ENCODE measurements at regions not wholly inside any gene's neighbourhood (a gene's known extent, or its start where the extent isn't known, plus 50 kb on each side); places are given as distances from the start of the nearest gene placed in this dataset.

DNA sequence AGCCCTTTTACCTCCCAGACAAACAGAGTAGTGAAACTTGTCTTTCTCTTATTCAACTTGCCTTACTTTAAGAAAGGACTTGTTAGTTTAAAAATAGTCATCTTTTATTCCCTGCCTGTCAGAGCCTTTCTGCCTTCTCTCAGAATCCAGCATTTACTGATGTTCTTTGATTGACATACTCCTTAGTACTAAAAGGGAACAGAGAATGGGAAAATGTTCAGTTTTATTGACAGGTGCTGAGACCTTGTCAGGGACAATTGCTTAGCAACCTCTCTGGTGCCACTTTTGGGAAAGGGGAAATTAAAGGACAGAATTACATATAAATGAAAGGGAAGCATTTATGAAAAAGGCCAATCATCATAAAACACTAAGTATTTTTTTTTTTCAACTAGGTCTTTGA is 378.3 kb downstream of the PDCD6IP start:
- Histone ChIP-seq H3K4me1 (ENCODE audit: insufficient read depth, low read length) (peaks cover 4% of the 10 kb centered on the region), H3K9me3 (ENCODE audit: low read length) (no peaks in the 10 kb centered on the region), H3K4me3 (ENCODE audit: low read length) (no peak overlapping the region), H2AFZ (ENCODE audit: low read depth, low read length) (no peak overlapping the region), H3K27me3 (ENCODE audit: insufficient read depth, low read length) (no peaks in the 10 kb centered on the region), H3K36me3 (ENCODE audit: insufficient read depth, low read length) (no peaks in the 10 kb centered on the region)

DNA sequence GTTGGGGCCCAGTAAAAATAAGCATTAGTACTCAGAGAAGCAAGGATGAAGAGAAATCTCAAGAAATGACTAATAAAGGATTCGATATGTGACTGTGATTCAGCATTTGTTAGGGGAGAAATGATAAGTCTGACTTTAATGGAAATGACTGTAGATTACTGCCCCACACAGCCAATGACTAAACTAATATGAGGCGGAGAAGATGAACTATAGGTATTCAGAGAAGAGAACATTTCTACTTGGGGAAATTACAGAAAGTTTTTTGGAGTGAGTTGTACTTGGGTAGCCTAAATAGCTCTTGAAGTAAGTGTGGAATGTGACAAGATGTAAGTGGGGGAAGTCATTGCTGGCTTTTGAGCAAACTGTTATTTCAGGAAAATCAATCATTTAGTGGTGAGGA is 380.0 kb downstream of the PDCD6IP start:
- no peak overlapping the region for H3K4me3 ChIP-seq (ENCODE audit: low read length)
- H3K9me3 ChIP-seq (ENCODE audit: low read length): no peaks in the 10 kb centered on the region
- no peaks in the 10 kb centered on the region for H3K36me3 ChIP-seq (ENCODE audit: insufficient read depth, low read length)
- no peaks in the 10 kb centered on the region for H3K27me3 ChIP-seq (ENCODE audit: insufficient read depth, low read length)
- no peak overlapping the region for H2AFZ ChIP-seq (ENCODE audit: low read depth, low read length)
- H3K4me1 ChIP-seq (ENCODE audit: insufficient read depth, low read length): peaks cover 4% of the 10 kb centered on the region

DNA sequence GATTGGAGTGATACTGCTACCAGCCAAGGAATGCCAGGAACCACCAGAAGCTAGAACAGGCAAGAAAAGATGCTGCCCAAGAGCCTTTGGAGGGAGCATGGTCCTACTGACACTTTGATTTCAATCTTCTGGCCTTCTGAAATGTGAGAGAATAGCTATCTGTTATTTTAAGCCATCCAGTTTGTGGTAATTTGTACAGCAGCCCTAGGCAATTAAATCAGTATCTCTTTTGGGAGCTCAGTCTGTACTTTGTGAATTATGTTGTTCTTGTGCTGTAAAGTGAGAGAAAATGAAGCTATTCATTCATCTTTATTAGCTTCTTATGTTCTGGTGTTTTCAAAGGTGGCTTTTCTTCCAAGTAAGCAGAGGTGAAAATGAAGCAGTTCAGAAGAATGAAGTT is 381.3 kb downstream of the PDCD6IP start:
- Histone ChIP-seq H3K27me3 (ENCODE audit: insufficient read depth, low read length) (no peaks in the 10 kb centered on the region), H3K4me1 (ENCODE audit: insufficient read depth, low read length) (peaks cover 4% of the 10 kb centered on the region), H3K9me3 (ENCODE audit: low read length) (no peaks in the 10 kb centered on the region), H3K4me3 (ENCODE audit: low read length) (no peak overlapping the region), H3K36me3 (ENCODE audit: insufficient read depth, low read length) (no peaks in the 10 kb centered on the region), H2AFZ (ENCODE audit: low read depth, low read length) (no peak overlapping the region)

DNA sequence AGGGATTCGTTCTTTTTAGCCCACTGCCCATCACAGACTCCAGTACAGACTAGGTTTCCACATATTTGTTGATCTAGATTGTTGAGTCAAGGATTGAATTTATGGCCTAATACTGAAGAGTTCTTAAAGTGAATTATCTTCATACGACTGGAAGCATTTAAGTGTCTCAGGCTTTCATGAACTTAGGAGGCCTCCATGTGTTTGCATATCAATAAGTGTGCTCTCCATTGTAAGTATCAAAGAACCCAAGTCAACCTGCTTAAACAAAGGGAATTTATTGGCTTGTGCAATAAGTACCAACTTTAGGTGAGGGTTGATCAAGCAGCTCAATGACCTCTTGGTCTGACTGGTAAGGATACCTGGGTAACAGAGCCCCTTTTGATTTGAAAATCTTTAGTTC is 382.1 kb downstream of the PDCD6IP start:
- Histone ChIP-seq H3K9me3 (ENCODE audit: low read length) (no peaks in the 10 kb centered on the region), H3K4me1 (ENCODE audit: insufficient read depth, low read length) (peaks cover 4% of the 10 kb centered on the region), H3K36me3 (ENCODE audit: insufficient read depth, low read length) (no peaks in the 10 kb centered on the region), H3K27me3 (ENCODE audit: insufficient read depth, low read length) (no peaks in the 10 kb centered on the region), H3K4me3 (ENCODE audit: low read length) (no peak overlapping the region), H2AFZ (ENCODE audit: low read depth, low read length) (no peak overlapping the region)

DNA sequence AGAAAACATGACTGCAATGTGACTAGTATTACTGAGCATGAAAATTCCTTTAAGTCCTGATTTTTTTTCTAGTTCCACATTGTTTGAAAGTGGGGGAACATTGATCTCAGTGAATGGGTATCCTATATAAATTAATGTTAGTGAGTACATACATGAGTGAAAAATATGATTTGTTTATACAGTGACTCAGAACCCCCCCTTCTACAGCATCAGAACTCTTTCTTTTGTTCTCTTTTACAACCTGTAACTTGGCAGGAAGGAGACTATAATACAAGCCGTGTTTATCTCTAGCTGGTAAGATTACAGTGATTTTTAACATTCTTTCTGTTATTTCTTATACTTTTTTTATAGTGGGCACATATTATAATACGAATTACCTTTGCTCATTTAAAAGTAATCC is 384.7 kb downstream of the PDCD6IP start:
- Histone ChIP-seq H3K4me3 (ENCODE audit: low read length) (no peak overlapping the region), H3K4me1 (ENCODE audit: insufficient read depth, low read length) (no peaks in the 10 kb centered on the region), H3K36me3 (ENCODE audit: insufficient read depth, low read length) (no peaks in the 10 kb centered on the region), H3K27me3 (ENCODE audit: insufficient read depth, low read length) (no peaks in the 10 kb centered on the region), H2AFZ (ENCODE audit: low read depth, low read length) (no peak overlapping the region), H3K9me3 (ENCODE audit: low read length) (no peaks in the 10 kb centered on the region)

DNA sequence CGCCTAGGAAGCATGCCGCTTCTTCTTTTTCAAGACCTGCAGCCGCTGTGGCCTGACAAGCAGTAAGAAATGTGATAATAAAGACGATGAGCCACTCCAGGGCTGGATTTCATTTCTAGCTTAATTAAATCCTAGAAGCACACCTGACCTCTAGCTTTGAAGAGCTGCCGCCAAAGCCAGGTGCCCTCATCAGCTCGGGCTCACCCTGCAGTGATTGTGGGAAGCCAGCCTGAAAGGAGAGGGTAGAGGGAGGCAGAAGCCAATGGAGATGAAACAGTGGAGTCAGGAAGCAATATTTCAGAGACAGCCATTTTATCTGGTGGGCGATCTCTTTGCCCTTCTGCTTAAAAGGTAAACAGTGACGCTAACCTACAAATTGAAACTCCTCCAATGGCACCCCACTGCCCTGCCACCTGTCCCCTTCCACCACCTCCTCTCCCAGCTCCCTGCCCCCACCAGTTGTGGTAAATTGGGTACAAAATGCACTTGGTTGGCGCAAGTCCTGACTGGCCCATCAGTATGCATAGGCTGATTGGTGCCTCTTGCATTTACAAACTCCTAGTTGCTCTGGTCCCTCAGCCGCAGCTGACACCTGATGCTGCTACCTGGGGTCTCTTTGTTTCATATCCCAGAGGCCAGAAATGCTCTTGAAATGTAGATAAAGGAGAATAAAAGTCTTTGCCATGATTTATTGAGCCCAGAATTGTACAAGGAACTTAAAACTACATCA is 385.3 kb downstream of the PDCD6IP start:
- no peak overlapping the region for H2AFZ ChIP-seq (ENCODE audit: low read depth, low read length)
- H3K4me3 ChIP-seq (ENCODE audit: low read length): no peak overlapping the region
- no peaks in the 10 kb centered on the region for H3K9me3 ChIP-seq (ENCODE audit: low read length)
- H3K4me1 ChIP-seq (ENCODE audit: insufficient read depth, low read length): no peaks in the 10 kb centered on the region
- no peaks in the 10 kb centered on the region for H3K36me3 ChIP-seq (ENCODE audit: insufficient read depth, low read length)
- H3K27me3 ChIP-seq (ENCODE audit: insufficient read depth, low read length): no peaks in the 10 kb centered on the region

DNA sequence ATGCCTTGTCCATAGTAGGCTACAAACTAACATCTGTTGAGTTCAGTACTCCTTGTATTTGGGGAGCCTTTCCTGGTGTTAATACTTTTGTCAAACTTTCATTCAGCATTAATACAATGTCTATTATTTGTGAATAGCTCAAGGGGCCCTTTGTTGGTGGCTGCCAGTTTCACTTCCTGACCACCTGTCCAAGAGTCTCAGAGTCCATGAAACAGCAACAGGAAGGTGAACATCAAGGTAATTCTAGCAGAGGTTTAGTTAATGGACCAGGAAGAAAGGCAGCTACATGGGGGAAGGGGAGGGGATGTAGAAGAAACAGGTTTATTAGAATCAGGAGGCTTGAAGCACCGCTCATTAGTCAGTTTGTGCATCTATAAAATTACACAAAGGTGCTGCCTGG is 386.9 kb downstream of the PDCD6IP start:
- Histone ChIP-seq H3K4me1 (ENCODE audit: insufficient read depth, low read length) (no peaks in the 10 kb centered on the region), H3K9me3 (ENCODE audit: low read length) (no peaks in the 10 kb centered on the region), H3K36me3 (ENCODE audit: insufficient read depth, low read length) (no peaks in the 10 kb centered on the region)

DNA sequence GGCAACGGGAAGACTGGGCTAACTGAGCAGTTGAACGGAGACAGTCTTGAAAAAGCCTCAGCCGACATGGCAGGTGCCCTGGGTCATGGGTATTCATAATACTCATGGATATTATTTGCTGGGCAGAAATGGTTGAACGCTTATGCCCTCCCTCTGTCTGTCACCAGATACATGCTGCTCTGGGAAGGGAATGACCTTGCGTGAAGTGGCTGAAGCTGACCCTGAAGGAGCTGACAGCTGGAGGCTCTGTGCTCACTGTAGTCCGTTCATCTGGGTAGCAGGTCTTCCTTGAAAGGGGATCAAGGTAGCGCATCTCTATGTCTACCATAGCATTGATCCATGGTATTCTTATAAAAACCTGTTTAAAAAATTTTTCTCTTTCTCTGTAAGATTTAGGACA is 390.7 kb downstream of the PDCD6IP start:
- no peak overlapping the region for H2AFZ ChIP-seq (ENCODE audit: low read depth, low read length)
- no peaks in the 10 kb centered on the region for H3K36me3 ChIP-seq (ENCODE audit: insufficient read depth, low read length)
- H3K9me3 ChIP-seq (ENCODE audit: low read length): no peaks in the 10 kb centered on the region
- H3K4me3 ChIP-seq (ENCODE audit: low read length): no peak overlapping the region
- no peaks in the 10 kb centered on the region for H3K27me3 ChIP-seq (ENCODE audit: insufficient read depth, low read length)
- H3K4me1 ChIP-seq (ENCODE audit: insufficient read depth, low read length): no peaks in the 10 kb centered on the region

More for the DNA sequence above, 386.9 kb downstream of the PDCD6IP start:
- no peak overlapping the region for H2AFZ ChIP-seq (ENCODE audit: low read depth, low read length)
- H3K27me3 ChIP-seq (ENCODE audit: insufficient read depth, low read length): no peaks in the 10 kb centered on the region
- no peak overlapping the region for H3K4me3 ChIP-seq (ENCODE audit: low read length)

DNA sequence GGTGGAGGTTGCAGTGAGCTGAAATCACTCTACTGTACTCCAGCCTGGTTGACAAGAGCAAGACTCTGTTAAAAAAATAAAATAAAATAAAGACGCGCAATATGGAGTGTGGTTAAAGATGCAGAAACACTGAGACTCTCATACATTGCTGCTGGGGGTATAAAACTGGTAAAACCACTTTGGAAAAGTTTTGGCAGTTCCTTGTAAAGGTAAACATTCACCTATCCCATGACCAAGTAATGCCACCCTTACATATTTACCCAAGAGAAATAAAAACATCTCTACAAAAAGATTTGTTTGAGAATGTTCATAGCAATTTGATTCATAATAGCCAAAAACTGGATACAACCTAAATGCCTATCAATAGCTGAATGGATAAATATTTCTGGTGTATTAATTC is 398.5 kb downstream of the PDCD6IP start:
- no peaks in the 10 kb centered on the region for H3K27me3 ChIP-seq (ENCODE audit: insufficient read depth, low read length)
- no peaks in the 10 kb centered on the region for H3K4me1 ChIP-seq (ENCODE audit: insufficient read depth, low read length)
- H3K9me3 ChIP-seq (ENCODE audit: low read length): no peaks in the 10 kb centered on the region
- H3K36me3 ChIP-seq (ENCODE audit: insufficient read depth, low read length): no peaks in the 10 kb centered on the region
- H2AFZ ChIP-seq (ENCODE audit: low read depth, low read length): no peak overlapping the region
- no peak overlapping the region for H3K4me3 ChIP-seq (ENCODE audit: low read length)

DNA sequence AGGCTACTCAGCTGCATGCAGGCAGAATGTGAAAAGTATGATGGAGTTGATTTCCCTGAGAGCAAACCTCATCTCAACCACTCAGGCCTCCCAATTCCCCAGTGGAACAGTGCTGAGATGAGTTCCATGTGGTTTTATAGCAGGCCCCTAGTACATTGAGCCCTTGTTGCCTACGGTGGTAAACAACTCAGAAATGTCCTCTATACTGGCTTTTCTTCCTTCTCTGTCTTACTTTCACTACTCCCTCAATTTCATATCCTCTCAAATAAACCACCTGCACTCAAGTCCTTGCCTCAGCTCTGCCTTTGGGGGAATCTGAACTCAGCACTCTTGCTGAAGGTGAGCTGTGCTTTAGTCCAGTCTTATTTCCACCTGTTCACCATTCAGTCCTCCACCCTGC is 399.9 kb downstream of the PDCD6IP start:
- no peaks in the 10 kb centered on the region for H3K9me3 ChIP-seq (ENCODE audit: low read length)

DNA sequence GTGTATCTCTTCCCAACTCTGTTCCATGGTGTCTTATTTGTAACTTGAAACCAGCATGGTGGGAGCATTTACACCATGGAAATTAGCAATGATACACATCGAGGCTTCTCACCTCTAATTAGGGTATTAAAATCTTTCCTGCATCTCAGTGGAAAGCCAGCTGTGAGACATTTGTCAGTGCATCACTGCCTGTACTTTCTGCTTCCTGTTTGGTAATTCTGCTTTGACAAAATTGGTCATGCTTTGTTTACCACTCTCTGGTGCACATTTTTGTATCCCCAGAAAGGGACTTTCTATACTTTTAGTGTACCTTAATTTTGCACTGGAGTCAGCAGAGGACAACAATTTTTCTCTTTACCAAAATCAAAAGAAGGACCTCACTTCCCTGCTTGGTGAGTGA is 402.1 kb downstream of the PDCD6IP start:
- Histone ChIP-seq H3K4me1 (ENCODE audit: insufficient read depth, low read length) (no peaks in the 10 kb centered on the region), H2AFZ (ENCODE audit: low read depth, low read length) (no peak overlapping the region), H3K27me3 (ENCODE audit: insufficient read depth, low read length) (no peaks in the 10 kb centered on the region), H3K36me3 (ENCODE audit: insufficient read depth, low read length) (no peaks in the 10 kb centered on the region), H3K4me3 (ENCODE audit: low read length) (no peak overlapping the region), H3K9me3 (ENCODE audit: low read length) (no peaks in the 10 kb centered on the region)

More for the DNA sequence above, 399.9 kb downstream of the PDCD6IP start:
- Histone ChIP-seq H3K4me1 (ENCODE audit: insufficient read depth, low read length) (no peaks in the 10 kb centered on the region), H3K27me3 (ENCODE audit: insufficient read depth, low read length) (no peaks in the 10 kb centered on the region), H3K36me3 (ENCODE audit: insufficient read depth, low read length) (no peaks in the 10 kb centered on the region), H2AFZ (ENCODE audit: low read depth, low read length) (no peak overlapping the region), H3K4me3 (ENCODE audit: low read length) (no peak overlapping the region)

DNA sequence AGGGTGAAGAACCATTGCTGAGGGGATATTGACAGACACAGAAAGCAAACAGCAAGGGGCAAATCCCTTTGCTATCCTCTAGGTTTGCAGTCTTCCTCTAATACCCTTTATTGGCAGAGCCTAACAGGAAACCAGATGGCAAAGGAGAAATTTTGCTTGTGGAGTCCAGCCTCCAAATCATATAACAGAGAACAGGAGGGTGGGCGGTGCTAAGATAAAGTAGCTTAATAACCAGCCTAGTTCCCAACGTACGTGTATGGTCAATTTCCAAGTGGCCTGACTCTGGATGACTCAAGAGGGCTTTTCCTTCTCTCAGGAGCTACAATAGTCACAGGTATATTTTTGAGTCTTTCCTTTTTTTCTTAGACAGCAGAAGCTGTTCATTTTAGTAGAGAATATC is 404.5 kb downstream of the PDCD6IP start:
- H3K36me3 ChIP-seq (ENCODE audit: insufficient read depth, low read length): no peaks in the 10 kb centered on the region
- no peaks in the 10 kb centered on the region for H3K27me3 ChIP-seq (ENCODE audit: insufficient read depth, low read length)
- no peak overlapping the region for H3K4me3 ChIP-seq (ENCODE audit: low read length)
- H3K4me1 ChIP-seq (ENCODE audit: insufficient read depth, low read length): no peaks in the 10 kb centered on the region
- H2AFZ ChIP-seq (ENCODE audit: low read depth, low read length): no peak overlapping the region
- H3K9me3 ChIP-seq (ENCODE audit: low read length): no peaks in the 10 kb centered on the region

DNA sequence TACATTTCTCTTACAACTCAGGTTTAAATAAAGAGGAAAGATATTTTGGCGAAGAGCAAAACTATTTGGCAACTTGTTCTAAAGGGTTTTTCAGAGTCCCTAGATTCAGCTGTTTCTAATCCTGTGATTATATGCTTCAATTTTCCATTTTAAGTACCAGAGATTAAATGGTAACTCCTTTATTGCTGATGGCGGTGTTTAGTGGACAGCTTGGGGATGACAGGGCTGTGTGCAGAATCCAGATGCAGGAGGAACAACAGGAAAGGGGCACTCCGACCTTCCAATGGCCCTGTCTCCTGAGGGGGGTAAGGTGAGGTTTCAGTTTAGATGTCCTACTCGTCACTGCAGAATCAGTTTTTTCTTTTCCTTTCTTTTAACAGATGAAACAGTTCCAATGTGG is 405.0 kb downstream of the PDCD6IP start:
- Histone ChIP-seq H3K4me1 (ENCODE audit: insufficient read depth, low read length) (no peaks in the 10 kb centered on the region), H3K4me3 (ENCODE audit: low read length) (no peak overlapping the region), H3K36me3 (ENCODE audit: insufficient read depth, low read length) (no peaks in the 10 kb centered on the region), H2AFZ (ENCODE audit: low read depth, low read length) (no peak overlapping the region), H3K9me3 (ENCODE audit: low read length) (no peaks in the 10 kb centered on the region), H3K27me3 (ENCODE audit: insufficient read depth, low read length) (no peaks in the 10 kb centered on the region)

DNA sequence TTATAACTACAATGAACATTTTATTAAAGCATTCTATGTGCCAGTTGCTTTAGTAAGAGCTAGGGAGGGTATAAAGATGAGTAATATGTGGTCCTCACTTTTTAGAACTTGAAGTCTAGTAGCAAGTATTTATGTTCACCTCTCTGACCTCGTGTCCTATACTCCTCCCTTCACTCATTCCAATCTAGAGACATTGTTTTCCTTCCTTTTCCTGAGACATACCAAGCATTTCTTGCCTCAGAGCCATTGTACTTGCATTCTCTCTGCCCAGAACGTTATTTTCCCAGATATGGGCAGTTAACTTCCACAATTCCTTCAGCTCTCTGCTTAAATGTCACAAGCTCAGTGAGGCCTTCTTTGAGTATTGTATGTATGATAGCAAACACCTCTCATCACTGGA is 408.6 kb downstream of the PDCD6IP start:
- no peaks in the 10 kb centered on the region for H3K9me3 ChIP-seq (ENCODE audit: low read length)
- H3K36me3 ChIP-seq (ENCODE audit: insufficient read depth, low read length): no peaks in the 10 kb centered on the region
- H3K4me3 ChIP-seq (ENCODE audit: low read length): no peak overlapping the region
- peaks cover 2% of the 10 kb centered on the region for H3K4me1 ChIP-seq (ENCODE audit: insufficient read depth, low read length)
- no peak overlapping the region for H2AFZ ChIP-seq (ENCODE audit: low read depth, low read length)
- no peaks in the 10 kb centered on the region for H3K27me3 ChIP-seq (ENCODE audit: insufficient read depth, low read length)

Measured in neuron (in vitro differentiated cells).